ENCODE measurements at regions not wholly inside any gene's neighbourhood (a gene's known extent, or its start where the extent isn't known, plus 50 kb on each side); places are given as distances from the start of the nearest gene placed in this dataset.

GRCh38 chr10:62688971-62689700 lies 115.4 kb upstream of the ADO start:
- TF ChIP-seq, protein P1, sequence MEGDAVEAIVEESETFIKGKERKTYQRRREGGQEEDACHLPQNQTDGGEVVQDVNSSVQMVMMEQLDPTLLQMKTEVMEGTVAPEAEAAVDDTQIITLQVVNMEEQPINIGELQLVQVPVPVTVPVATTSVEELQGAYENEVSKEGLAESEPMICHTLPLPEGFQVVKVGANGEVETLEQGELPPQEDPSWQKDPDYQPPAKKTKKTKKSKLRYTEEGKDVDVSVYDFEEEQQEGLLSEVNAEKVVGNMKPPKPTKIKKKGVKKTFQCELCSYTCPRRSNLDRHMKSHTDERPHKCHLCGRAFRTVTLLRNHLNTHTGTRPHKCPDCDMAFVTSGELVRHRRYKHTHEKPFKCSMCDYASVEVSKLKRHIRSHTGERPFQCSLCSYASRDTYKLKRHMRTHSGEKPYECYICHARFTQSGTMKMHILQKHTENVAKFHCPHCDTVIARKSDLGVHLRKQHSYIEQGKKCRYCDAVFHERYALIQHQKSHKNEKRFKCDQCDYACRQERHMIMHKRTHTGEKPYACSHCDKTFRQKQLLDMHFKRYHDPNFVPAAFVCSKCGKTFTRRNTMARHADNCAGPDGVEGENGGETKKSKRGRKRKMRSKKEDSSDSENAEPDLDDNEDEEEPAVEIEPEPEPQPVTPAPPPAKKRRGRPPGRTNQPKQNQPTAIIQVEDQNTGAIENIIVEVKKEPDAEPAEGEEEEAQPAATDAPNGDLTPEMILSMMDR (IDR thresholded peaks at IDR 0.05; ENCODE audit: insufficient read depth, low read length) = no peak
- H3K4me3 ChIP-seq (ENCODE audit: low read depth, low read length) = no peak overlapping the region
- DNase-seq (ENCODE audit: low read depth) = no peak

DNA sequence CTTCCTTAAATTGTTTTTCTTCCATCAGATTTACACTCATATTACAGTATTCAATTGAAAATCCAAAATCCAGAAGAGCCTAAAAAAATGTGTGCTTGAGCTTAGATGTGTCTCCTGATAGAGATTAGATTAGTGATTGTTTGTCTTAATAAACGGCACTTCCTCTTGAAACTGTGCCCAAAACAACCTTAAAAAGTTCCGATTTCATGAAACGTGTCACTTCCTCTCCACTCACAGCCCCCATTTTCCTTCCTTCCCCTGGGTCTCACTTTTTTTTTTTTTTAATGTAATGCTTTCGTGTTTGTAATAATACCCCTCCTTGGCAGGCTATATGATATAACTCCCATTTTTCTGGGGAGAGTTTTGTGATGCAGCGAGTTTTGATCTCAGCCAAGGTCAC lies 114.8 kb upstream of the ADO start:
- DNase-seq (ENCODE audit: low read depth) = no peak
- no peak overlapping the region for H3K4me3 ChIP-seq (ENCODE audit: low read depth, low read length)
- TF ChIP-seq, protein P1 (IDR thresholded peaks at IDR 0.05; ENCODE audit: insufficient read depth, low read length) = no peak

DNA sequence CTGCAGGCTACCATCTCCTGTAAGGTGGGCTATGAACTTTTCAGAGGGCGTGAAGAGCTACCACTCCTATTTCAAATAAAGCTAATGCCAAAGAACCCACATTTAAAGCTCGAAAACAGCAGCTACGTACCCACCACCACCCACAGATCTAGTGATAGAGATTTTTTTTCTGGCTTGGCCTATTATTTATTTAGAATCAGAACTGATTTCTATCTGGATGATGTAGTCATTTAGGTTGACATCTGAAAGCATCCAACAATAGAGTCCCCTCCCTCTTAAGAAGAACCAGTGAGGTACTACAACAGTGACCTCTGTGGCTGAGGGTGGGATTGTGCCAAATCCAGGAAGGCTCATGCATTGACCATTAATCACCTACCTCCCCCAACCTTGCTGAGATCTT lies 113.8 kb upstream of the ADO start:
- H3K4me3 ChIP-seq (ENCODE audit: low read depth, low read length) = no peak overlapping the region
- DNase-seq (ENCODE audit: low read depth) = no peak

GRCh38 chr10:62691336-62691735 lies 113.2 kb upstream of the ADO start:
- DNase-seq (ENCODE audit: low read depth) = no peak
- TF ChIP-seq, protein P1 (IDR thresholded peaks at IDR 0.05; ENCODE audit: insufficient read depth, low read length) = no peak
- H3K4me3 ChIP-seq (ENCODE audit: low read depth, low read length) = no peak overlapping the region

More for the DNA sequence above, 113.8 kb upstream of the ADO start:
- TF ChIP-seq, protein P1 (IDR thresholded peaks at IDR 0.05; ENCODE audit: insufficient read depth, low read length) = no peak

DNA sequence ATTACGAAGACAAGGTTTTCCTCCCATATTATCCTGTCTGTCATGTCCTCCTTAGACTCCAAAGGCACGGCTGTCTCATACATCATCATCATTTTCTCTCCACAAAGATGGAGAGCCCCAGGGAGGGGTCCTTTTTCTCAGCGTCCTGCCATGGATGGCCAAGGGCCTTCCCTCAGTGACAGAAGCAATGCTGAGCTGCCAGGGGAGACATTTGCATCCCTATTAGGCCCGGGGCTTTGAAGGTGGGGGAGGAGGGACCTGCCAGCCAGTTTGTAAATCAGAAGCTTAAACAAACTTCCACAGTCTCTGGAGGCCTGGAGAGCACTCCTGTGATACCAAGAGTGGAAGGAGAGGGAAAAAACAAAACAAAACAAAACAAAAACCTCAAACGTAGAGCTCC lies 112.4 kb upstream of the ADO start:
- TF ChIP-seq, protein P1 (IDR thresholded peaks at IDR 0.05; ENCODE audit: insufficient read depth, low read length) = no peak
- DNase-seq (ENCODE audit: low read depth) = no peak
- no peak overlapping the region for H3K4me3 ChIP-seq (ENCODE audit: low read depth, low read length)

DNA sequence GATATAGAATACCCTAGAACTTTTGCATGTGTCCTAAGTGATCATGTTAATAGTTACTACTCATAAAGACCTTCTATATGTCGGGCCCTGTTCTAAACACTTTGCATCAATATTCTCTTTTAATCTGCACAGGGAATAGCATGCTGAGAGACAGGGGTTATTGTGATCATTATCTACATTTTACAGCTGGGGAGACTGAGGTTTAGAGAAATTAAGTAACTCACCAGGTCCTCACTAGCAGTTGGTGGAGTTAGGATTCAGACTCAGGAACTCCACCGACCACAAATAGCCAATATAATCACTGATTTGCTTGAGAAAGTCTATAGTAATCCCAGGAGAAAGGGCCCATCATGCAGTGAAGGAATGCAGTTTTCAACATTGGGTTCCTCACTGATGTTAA lies 111.2 kb upstream of the ADO start:
- no peak for DNase-seq (ENCODE audit: low read depth)
- no peak overlapping the region for H3K4me3 ChIP-seq (ENCODE audit: low read depth, low read length)
- TF ChIP-seq, protein P1 (IDR thresholded peaks at IDR 0.05; ENCODE audit: insufficient read depth, low read length) = no peak
